Osteocyte (in vitro differentiated cells): ENCODE measurements at regions not wholly inside any gene's neighbourhood (a gene's known extent, or its start where the extent isn't known, plus 50 kb on each side); places are given as distances from the start of the nearest gene placed in this dataset.

Source experiments
- DNase-seq: peaks from one replicate; pipeline ENCODE4 v3.0.0; 2021; ENCODE audit warnings: mixed read lengths; ENCODE audit not compliant: unreplicated experiment; ENCODE audit errors: extremely low spot score
- H3K27ac Mint-ChIP-seq: one replicate; pipeline ENCODE4 v1.8.0; 2021; ENCODE audit warnings: mild to moderate bottlenecking, mixed read lengths; ENCODE audit not compliant: unreplicated experiment
- H3K27me3 Mint-ChIP-seq: one replicate; pipeline ENCODE4 v1.8.0; 2021; ENCODE audit warnings: mixed read lengths; ENCODE audit not compliant: unreplicated experiment
- H3K36me3 Mint-ChIP-seq: one replicate; pipeline ENCODE4 v1.8.0; 2021; ENCODE audit warnings: mixed read lengths; ENCODE audit not compliant: unreplicated experiment
- H3K4me1 Mint-ChIP-seq: one replicate; pipeline ENCODE4 v1.8.0; 2021; ENCODE audit warnings: mixed read lengths; ENCODE audit not compliant: unreplicated experiment
- H3K4me3 Mint-ChIP-seq: one replicate; pipeline ENCODE4 v1.8.0; 2021; ENCODE audit warnings: mild to moderate bottlenecking, moderate library complexity, mixed read lengths; ENCODE audit not compliant: unreplicated experiment
- H3K9me3 Mint-ChIP-seq: one replicate; pipeline ENCODE4 v1.8.0; 2021; ENCODE audit warnings: mixed read lengths; ENCODE audit not compliant: unreplicated experiment
- CTCF ChIP-seq: fragments of 200-600 bp; sonication (generic); IDR thresholded peaks from 2 replicates; pipeline ENCODE4 v1.5.0; 2021; ENCODE audit warnings: antibody characterized with exemption, mild to moderate bottlenecking, moderate library complexity

- H3K27ac Mint-ChIP-seq = no peak overlapping the region
- TF ChIP-seq CTCF = no peak
- H3K4me3 Mint-ChIP-seq = no peak overlapping the region
- no peaks in the 10 kb centered on the region for H3K36me3 Mint-ChIP-seq
- H3K9me3 Mint-ChIP-seq = no peaks in the 10 kb centered on the region
- DNase-seq = no peak
- H3K27me3 Mint-ChIP-seq = no peaks in the 10 kb centered on the region
- no peaks in the 10 kb centered on the region for H3K4me1 Mint-ChIP-seq
Measured at GRCh38 chr11:92656783-92657182, 312.7 kb upstream of the MTNR1B start.

GRCh38 chr11:92657226-92657625 is 312.2 kb upstream of the MTNR1B start:
- H3K36me3 Mint-ChIP-seq = no peaks in the 10 kb centered on the region
- no peak overlapping the region for H3K27ac Mint-ChIP-seq
- TF ChIP-seq CTCF = no peak
- DNase-seq = no peak
- H3K4me3 Mint-ChIP-seq = no peak overlapping the region
- H3K9me3 Mint-ChIP-seq = no peaks in the 10 kb centered on the region
- H3K27me3 Mint-ChIP-seq = no peaks in the 10 kb centered on the region
- no peaks in the 10 kb centered on the region for H3K4me1 Mint-ChIP-seq

- Mint-ChIP-seq H3K27ac (no peak overlapping the region), H3K9me3 (no peaks in the 10 kb centered on the region), H3K4me3 (no peak overlapping the region), H3K36me3 (no peaks in the 10 kb centered on the region), H3K27me3 (no peaks in the 10 kb centered on the region), H3K4me1 (peaks cover 5% of the 10 kb centered on the region)
- DNase-seq = no peak
- TF ChIP-seq CTCF = no peak
Measured at GRCh38 chr11:92658733-92659132, 310.7 kb upstream of the MTNR1B start.

- TF ChIP-seq CTCF = no peak
- Mint-ChIP-seq H3K36me3 (no peaks in the 10 kb centered on the region), H3K9me3 (no peaks in the 10 kb centered on the region), H3K27ac (no peak overlapping the region), H3K27me3 (no peaks in the 10 kb centered on the region), H3K4me3 (no peak overlapping the region), H3K4me1 (peaks cover 5% of the 10 kb centered on the region)
- no peak for DNase-seq
Measured at GRCh38 chr11:92659793-92660192, 309.7 kb upstream of the MTNR1B start.

- H3K27ac Mint-ChIP-seq = no peak overlapping the region
- H3K4me1 Mint-ChIP-seq = peaks cover 5% of the 10 kb centered on the region
- no peak for DNase-seq
- H3K36me3 Mint-ChIP-seq = no peaks in the 10 kb centered on the region
- no peak overlapping the region for H3K4me3 Mint-ChIP-seq
- no peak for TF ChIP-seq CTCF
- H3K9me3 Mint-ChIP-seq = peaks cover 4% of the 10 kb centered on the region
- no peaks in the 10 kb centered on the region for H3K27me3 Mint-ChIP-seq
Measured at GRCh38 chr11:92662601-92663360, 306.7 kb upstream of the MTNR1B start.
